GM12874 (cell line): ENCODE measurements at regions not wholly inside any gene's neighbourhood (a gene's known extent, or its start where the extent isn't known, plus 50 kb on each side); places are given as distances from the start of the nearest gene placed in this dataset.

Source experiments
- TF ChIP-seq, protein P1 (sequence below): IDR thresholded peaks from 2 replicates; pipeline ENCODE4 v1.5.1; 2011; ENCODE audit warnings: low read depth, mild to moderate bottlenecking, control low read depth, low read length, moderate library complexity; ENCODE audit not compliant: insufficient read depth

DNA sequence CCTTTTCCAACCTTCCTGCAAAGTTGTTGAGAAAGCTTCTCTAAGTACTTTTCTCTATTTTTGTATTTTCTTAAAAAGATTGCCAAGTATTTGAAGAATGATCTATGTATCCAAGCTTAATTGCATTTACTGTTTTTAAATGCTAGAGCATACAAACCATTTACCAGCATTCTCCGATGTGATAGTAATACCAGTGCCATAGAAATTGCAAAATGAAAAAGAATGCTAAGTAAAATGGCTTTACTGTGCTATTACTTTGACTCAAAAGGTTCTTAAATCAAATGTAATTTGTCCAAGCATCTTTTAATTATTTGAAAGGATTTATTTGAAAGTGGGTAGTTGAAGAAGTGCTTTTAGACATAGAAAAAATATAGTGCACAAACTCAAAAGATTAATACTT, 1183.2 kb downstream of the RAPGEF2 start:
- TF ChIP-seq, protein P1, sequence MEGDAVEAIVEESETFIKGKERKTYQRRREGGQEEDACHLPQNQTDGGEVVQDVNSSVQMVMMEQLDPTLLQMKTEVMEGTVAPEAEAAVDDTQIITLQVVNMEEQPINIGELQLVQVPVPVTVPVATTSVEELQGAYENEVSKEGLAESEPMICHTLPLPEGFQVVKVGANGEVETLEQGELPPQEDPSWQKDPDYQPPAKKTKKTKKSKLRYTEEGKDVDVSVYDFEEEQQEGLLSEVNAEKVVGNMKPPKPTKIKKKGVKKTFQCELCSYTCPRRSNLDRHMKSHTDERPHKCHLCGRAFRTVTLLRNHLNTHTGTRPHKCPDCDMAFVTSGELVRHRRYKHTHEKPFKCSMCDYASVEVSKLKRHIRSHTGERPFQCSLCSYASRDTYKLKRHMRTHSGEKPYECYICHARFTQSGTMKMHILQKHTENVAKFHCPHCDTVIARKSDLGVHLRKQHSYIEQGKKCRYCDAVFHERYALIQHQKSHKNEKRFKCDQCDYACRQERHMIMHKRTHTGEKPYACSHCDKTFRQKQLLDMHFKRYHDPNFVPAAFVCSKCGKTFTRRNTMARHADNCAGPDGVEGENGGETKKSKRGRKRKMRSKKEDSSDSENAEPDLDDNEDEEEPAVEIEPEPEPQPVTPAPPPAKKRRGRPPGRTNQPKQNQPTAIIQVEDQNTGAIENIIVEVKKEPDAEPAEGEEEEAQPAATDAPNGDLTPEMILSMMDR: no peak

DNA sequence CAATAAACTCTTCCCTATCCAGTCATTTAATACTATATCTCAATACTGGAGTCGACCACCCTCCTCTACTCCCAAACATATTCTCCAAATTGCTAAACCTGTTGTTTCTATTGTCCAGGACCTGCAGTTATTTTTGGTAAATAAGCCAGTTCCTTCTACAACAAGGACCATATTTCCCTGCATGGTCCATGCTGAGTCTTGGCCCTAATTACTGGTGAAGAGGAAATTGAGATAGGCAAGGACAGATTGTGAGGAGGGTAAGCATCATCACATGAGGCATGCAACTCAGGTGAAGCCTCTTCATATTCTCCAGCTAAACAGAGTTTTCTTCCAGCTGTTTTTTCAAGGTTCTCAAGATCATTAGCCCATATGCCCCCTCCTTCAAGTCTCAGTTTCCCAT, 1193.6 kb downstream of the RAPGEF2 start:
- TF ChIP-seq, protein P1: no peak

DNA sequence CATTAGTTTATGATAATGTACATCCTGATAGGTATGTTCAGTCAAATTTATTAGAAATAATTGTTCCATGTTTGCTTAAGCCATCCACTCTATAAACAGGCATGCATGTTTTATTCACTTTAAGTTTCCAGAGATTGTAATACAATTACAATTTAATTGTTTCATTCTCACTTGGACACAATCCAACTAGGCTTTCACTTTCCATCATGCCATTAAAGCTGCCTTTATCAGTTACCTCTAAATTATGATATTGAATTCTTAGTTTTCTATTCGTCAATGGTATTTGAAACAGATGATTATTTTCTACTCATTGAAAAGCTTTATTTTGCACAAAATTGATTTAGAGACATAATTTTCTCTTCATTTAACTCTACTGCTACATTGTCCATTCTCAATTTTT, 1196.3 kb downstream of the RAPGEF2 start:
- TF ChIP-seq, protein P1: no peak

DNA sequence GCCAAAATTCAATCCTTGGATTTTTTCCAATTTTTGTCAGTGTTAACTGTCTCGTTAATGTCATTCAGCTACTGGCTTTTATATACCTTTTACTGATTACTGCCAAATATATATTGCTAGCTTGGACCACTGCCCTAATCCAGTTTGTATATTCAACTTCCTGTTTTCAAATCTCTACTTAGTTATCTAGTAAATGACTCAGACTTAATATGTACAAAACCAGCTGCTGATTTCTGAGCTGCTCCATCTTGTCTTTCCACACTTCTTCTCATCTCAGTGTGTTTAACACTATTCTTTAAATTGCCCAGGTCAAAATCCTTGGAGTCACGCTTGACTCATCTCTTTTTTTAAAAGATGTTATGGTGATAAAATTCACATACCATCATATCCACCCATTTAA, 1196.7 kb downstream of the RAPGEF2 start:
- TF ChIP-seq, protein P1: no peak

DNA sequence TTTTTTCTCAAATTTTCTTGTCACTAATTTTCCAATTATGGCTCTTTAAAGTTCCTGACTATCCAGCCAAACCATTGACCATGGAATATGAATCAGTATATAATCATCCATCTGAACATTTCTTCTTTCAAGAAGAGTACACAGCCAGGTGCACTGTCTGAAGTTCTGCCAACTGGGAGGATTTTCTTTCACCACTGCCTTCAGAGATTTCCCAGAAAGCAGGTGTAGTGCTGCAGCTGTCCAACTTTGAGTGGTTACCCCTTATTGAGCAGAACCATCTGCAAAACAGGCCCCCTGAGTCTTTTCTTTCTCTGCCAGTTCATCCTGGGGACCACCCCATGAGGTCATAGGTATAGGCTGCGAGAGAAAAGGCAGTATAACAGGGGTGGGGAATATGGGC, 1213.2 kb downstream of the RAPGEF2 start:
- TF ChIP-seq, protein P1: no peak

DNA sequence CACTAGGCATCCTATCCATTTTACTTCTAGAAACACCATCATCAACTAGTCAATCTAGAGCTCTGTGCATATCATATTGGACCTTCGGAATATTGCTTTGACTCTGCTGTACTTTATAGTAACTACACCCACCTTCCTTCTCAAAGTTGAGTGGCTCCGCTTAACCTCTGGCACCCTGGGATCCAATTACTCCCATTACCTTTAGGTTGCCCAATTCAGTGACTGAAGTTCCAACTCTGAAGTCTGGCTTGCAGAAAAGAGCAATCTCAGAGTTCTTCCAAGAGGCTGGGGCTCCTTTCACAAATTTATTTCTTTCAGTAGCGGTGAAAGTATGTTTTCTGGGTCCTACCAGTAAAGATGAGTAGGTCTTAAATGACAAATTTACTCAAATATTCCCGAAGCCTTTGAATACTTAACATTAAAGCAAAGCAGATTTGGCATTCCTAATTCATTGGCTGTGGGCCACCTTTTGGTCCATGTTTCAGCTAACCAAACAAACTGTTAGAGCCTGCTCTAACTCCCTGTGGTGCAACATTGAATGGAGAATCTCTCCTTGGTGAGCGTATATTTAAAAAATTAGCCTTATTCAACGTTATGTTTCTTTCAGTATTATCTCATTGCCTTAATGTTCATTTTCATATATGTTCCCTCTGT, 1215.8 kb downstream of the RAPGEF2 start:
- TF ChIP-seq, protein P1: no peak

DNA sequence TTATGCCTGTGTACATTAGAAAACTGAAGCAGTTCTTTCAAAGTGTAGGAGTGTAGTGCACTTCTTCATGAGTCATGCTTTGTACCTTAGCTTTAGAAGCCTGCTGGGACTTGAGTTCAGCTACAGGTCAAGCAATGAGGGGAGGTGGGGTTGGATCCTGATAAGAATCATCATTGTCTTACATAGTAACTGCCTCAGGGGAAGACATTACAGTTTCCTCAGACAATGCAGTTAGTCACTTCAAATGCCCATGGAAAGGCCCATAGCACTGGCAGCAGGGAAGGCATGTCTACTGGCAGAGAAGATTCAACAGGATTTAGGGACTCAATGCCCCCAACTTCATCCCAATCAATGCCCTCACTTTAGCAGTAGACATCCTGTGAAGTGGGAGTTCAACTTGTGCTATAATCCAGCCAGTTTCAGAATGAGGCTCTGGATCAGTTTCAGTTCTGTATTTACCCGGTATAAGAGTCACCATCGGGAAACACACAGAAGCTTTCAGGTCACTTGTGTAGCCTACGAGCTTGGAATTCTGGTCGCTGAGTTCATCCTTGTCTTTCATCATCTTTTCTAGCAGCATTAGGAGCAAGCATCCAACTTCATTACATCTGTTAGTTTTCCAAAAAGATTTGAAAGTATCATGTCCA, 1216.5 kb downstream of the RAPGEF2 start:
- TF ChIP-seq, protein P1: no peak
